SK-N-SH (cell line): ENCODE measurements at regions not wholly inside any gene's neighbourhood (a gene's known extent, or its start where the extent isn't known, plus 50 kb on each side); places are given as distances from the start of the nearest gene placed in this dataset.

Experiments
- CTCF ChIA-PET: fragments of 300-600, 350-600 bp; formaldehyde crosslinking; extraction: SDS; loops from one replicate; lab custom pipeline; 2021; lab: Yijun Ruan, JAX
- POLR2A ChIA-PET: fragments of 350-600 bp; sonication (Branson Sonifier 250); formaldehyde crosslinking; extraction: SDS; loops from one replicate; lab custom pipeline; 2020; ENCODE audit warnings: antibody characterized with exemption, inconsistent platforms; lab: Yijun Ruan, JAX
- DNase-seq: peaks from one replicate; pipeline ENCODE4 v3.0.0; 2012
- H2AFZ ChIP-seq: fragments of 200-600 bp; sonication (generic); 2 replicates; pipeline ENCODE4 v1.8.1; 2016; ENCODE audit warnings: antibody characterized with exemption, mild to moderate bottlenecking, low read depth
- H3F3A ChIP-seq: fragments of 200-600 bp; sonication (generic); replicated peaks from 2 replicates; pipeline ENCODE3; 2016; ENCODE audit warnings: antibody characterized with exemption, mild to moderate bottlenecking; ENCODE audit not compliant: insufficient read depth
- H3K27ac ChIP-seq, 2 experiments: fragments of 200-500 bp in 1 of 2; fragments of 200-600 bp in 1 of 2; sonication (Bioruptor generic) in 1 of 2; sonication (generic), shearing (Covaris generic) in 1 of 2; 2 replicates each; pipeline versions ENCODE4 v1.5.1 to v1.6.1; 2014 to 2016; ENCODE audit warnings: low read depth in 2 of 2, inconsistent platforms in 1 of 2, low read length in 1 of 2, mild to moderate bottlenecking in 1 of 2, mixed read lengths in 1 of 2
- H3K27me3 ChIP-seq: fragments of 200-600 bp; sonication (generic), shearing (Covaris generic); 2 replicates; pipeline ENCODE4 v1.6.1; 2016; ENCODE audit warnings: mixed run types; ENCODE audit not compliant: insufficient read depth
- H3K36me3 ChIP-seq, 2 experiments: fragments of 200-500 bp in 1 of 2; fragments of 200-600 bp in 1 of 2; sonication (Bioruptor generic) in 1 of 2; sonication (generic) in 1 of 2; replicated peaks in 1 of 2; 2 replicates each; pipeline versions ENCODE3 to v1.5.1; 2014 to 2016; ENCODE audit warnings: low read length in 1 of 2, mild to moderate bottlenecking in 1 of 2; ENCODE audit not compliant: insufficient read depth in 2 of 2, control insufficient read depth in 1 of 2
- H3K4me1 ChIP-seq, 2 experiments: fragments of 200-500 bp in 1 of 2; fragments of 200-600 bp in 1 of 2; sonication (Bioruptor generic) in 1 of 2; sonication (generic), shearing (Covaris generic) in 1 of 2; 2 replicates each; pipeline versions ENCODE4 v1.5.1 to v1.6.1; 2014 to 2016; ENCODE audit warnings: low read depth in 1 of 2, low read length in 1 of 2, mixed run types in 1 of 2; ENCODE audit not compliant: insufficient read depth in 2 of 2, control insufficient read depth in 1 of 2
- H3K4me2 ChIP-seq: fragments of 200-600 bp; sonication (generic), shearing (Covaris generic); 2 replicates; pipeline ENCODE4 v1.6.1; 2017; ENCODE audit warnings: mixed run types
- H3K4me3 ChIP-seq, 2 experiments: fragments of 200-500 bp in 1 of 2; fragments of 200-600 bp in 1 of 2; sonication (Bioruptor generic) in 1 of 2; sonication (generic), shearing (Covaris generic) in 1 of 2; 2 replicates each; pipeline versions ENCODE4 v1.5.1 to v1.8.1; 2014 to 2016; ENCODE audit warnings: low read depth in 2 of 2, inconsistent platforms in 1 of 2, low read length in 1 of 2, mild to moderate bottlenecking in 1 of 2, mixed read lengths in 1 of 2, moderate library complexity in 1 of 2
- H3K79me2 ChIP-seq: fragments of 200-600 bp; sonication (generic); 2 replicates; pipeline ENCODE4 v1.8.1; 2017; ENCODE audit warnings: mild to moderate bottlenecking; ENCODE audit not compliant: insufficient read depth
- H3K9ac ChIP-seq: fragments of 200-600 bp; sonication (generic); 2 replicates; pipeline ENCODE4 v1.6.1; 2017; ENCODE audit warnings: mixed run types
- H3K9me2 ChIP-seq: fragments of 200-600 bp; sonication (generic); 2 replicates; pipeline ENCODE4 v1.6.1; 2017; ENCODE audit warnings: mixed run types
- H3K9me3 ChIP-seq: fragments of 200-600 bp; sonication (generic); 2 replicates; pipeline ENCODE4 v1.6.1; 2017; ENCODE audit warnings: mixed run types, mild to moderate bottlenecking, moderate library complexity
- H4K20me1 ChIP-seq: fragments of 200-600 bp; sonication (generic); 2 replicates; pipeline ENCODE4 v1.6.1; 2017; ENCODE audit warnings: mild to moderate bottlenecking, mixed run types; ENCODE audit not compliant: insufficient read depth
- CHD2 ChIP-seq: fragments of 150-350 bp; IDR thresholded peaks from 2 replicates; pipeline ENCODE4 v1.6.1; 2018; ENCODE audit warnings: low read length; ENCODE audit not compliant: partially characterized antibody
- CTCF ChIP-seq: fragments of 200-600 bp; sonication (generic); IDR thresholded peaks from 2 replicates; pipeline ENCODE4 v1.6.1; 2017; ENCODE audit warnings: antibody characterized with exemption, mild to moderate bottlenecking, moderate library complexity
- ELF1 ChIP-seq: IDR thresholded peaks from 2 replicates; pipeline ENCODE4 v1.4.0; 2012
- EP300 ChIP-seq, 2 experiments: IDR thresholded peaks; 2 replicates each; pipeline versions ENCODE4 v1.4.0 to v1.6.1; 2012; ENCODE audit warnings: borderline replicate concordance in 1 of 2, low read depth in 1 of 2, low read length in 1 of 2
- FOXM1 ChIP-seq: IDR thresholded peaks from 2 replicates; pipeline ENCODE4 v1.4.0; 2012; ENCODE audit warnings: low read depth, mild to moderate bottlenecking
- GABPA ChIP-seq: IDR thresholded peaks from 2 replicates; pipeline ENCODE4 v1.4.0; 2012; ENCODE audit warnings: low read depth, mild to moderate bottlenecking
- IRF3 ChIP-seq: fragments of 150-350 bp; IDR thresholded peaks from 2 replicates; pipeline ENCODE4 v1.6.1; 2016; ENCODE audit warnings: mild to moderate bottlenecking, low read depth, low read length
- RFX5 ChIP-seq: IDR thresholded peaks from 2 replicates; pipeline ENCODE4 v1.6.1; 2012; ENCODE audit warnings: mild to moderate bottlenecking, improper control_type of control experiment, low read length
- RXRA ChIP-seq: IDR thresholded peaks from 2 replicates; pipeline ENCODE4 v1.4.0; 2012; ENCODE audit warnings: low read depth, mild to moderate bottlenecking, borderline replicate concordance
- SMC3 ChIP-seq: IDR thresholded peaks from 2 replicates; pipeline ENCODE4 v1.6.1; 2012; ENCODE audit warnings: low read depth, low read length, improper control_type of control experiment
- TAF1 ChIP-seq: IDR thresholded peaks from 2 replicates; pipeline ENCODE4 v1.6.1; 2012; ENCODE audit warnings: low read depth, mild to moderate bottlenecking, low read length, moderate library complexity, borderline replicate concordance
- WGBS: methylation state at CpG from one replicate; pipeline ENCODE4 v1.1.6; 2017; ENCODE audit warnings: low lambda C conversion rate; 5-methylcytosine and 5-hydroxymethylcytosine counted together

- ChIA-PET CTCF (no interaction called here), POLR2A (no interaction called here)
- no peak for DNase-seq
- Histone ChIP-seq H3K4me2 (no peak overlapping the region), H3K9me2 (no peaks in the 10 kb centered on the region), H3K9ac (no peak overlapping the region), H4K20me1 (no peaks in the 10 kb centered on the region), H2AFZ (no peak overlapping the region), H3K27me3 (peaks cover 25% of the 10 kb centered on the region; the same call in 1 of the 2 replicates), H3K4me1 (no peaks in the 10 kb centered on the region), H3K79me2 (no peaks in the 10 kb centered on the region), H3K4me3 (no peak overlapping the region), H3K36me3 (no peaks in the 10 kb centered on the region), H3K27ac (no peak overlapping the region), H3F3A (no peaks in the 10 kb centered on the region), H3K9me3 (no peaks in the 10 kb centered on the region)
- 11% methylated on average over 4 of the region's 4 CpGs for WGBS
- no peak for TF ChIP-seq CTCF
Observed at GRCh38 chr20:22368235-22368634, 216.1 kb downstream of the FOXA2 start.

DNA sequence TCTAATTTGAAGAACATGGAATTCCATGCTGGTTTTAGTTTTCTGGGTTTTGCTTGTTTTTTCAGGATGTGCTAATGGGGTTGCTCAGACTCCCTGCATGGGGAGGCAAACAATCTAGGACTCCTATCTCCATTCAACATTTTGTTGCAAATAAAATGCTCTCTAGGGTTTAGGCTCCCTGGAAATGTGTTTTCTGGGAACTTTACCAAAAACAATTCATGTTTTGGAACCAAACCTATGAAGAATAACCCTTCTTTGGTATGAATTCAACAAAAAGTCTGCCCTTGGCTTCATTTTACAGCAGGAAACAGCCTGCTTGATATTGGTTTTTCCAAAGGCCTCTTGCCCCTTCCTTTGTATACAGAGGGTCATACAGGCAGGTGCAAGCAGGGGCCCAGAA, 217.7 kb downstream of the FOXA2 start:
- no peak overlapping the region for H2AFZ ChIP-seq
- no peaks in the 10 kb centered on the region for H4K20me1 ChIP-seq
- no peaks in the 10 kb centered on the region for H3K9me3 ChIP-seq
- no peaks in the 10 kb centered on the region for H3K4me1 ChIP-seq
- no peak overlapping the region for H3K27ac ChIP-seq
- H3K9me2 ChIP-seq, result no peaks in the 10 kb centered on the region
- H3K36me3 ChIP-seq, result no peaks in the 10 kb centered on the region
- H3K4me2 ChIP-seq, result no peak overlapping the region
- ChIA-PET POLR2A (no interaction called here), CTCF (no interaction called here)
- H3K27me3 ChIP-seq, result peaks cover 25% of the 10 kb centered on the region; the same call in 1 of the 2 replicates
- H3F3A ChIP-seq, result no peaks in the 10 kb centered on the region
- H3K9ac ChIP-seq, result no peak overlapping the region
- TF ChIP-seq RXRA (no peak), RFX5 (no peak), IRF3 (no peak), GABPA (no peak), SMC3 (no peak), FOXM1 (no peak), TAF1 (no peak), ELF1 (no peak), EP300 (IDR thresholded peaks at IDR 0.05; ENCODE audit: borderline replicate concordance in 1 of 2, low read depth in 1 of 2, low read length in 1 of 2) (no peak), CTCF (no peak), CHD2 (no peak)
- no peak overlapping the region for H3K4me3 ChIP-seq
- no peaks in the 10 kb centered on the region for H3K79me2 ChIP-seq
- no peak for DNase-seq
